HUES48 (cell line): ENCODE measurements at regions not wholly inside any gene's neighbourhood (a gene's known extent, or its start where the extent isn't known, plus 50 kb on each side); places are given as distances from the start of the nearest gene placed in this dataset.
A peak's percentile ranks its signal among the peaks of the same experiment; 100 is the strongest.

Source experiments
- H3K27ac ChIP-seq: one replicate; pipeline ENCODE4 v1.7.0; 2013; ENCODE audit warnings: low read depth, low read length, inconsistent platforms
- H3K27me3 ChIP-seq: 2 replicates; pipeline ENCODE4 v1.6.1; 2013; ENCODE audit warnings: mild to moderate bottlenecking, low read length; ENCODE audit not compliant: control insufficient read depth, insufficient read depth
- H3K36me3 ChIP-seq: 2 replicates; pipeline ENCODE4 v1.6.1; 2013; ENCODE audit warnings: low read length; ENCODE audit not compliant: control insufficient read depth, insufficient read depth
- H3K4me1 ChIP-seq: 2 replicates; pipeline ENCODE4 v1.6.1; 2013; ENCODE audit warnings: mild to moderate bottlenecking, low read length; ENCODE audit not compliant: control insufficient read depth, insufficient read depth
- H3K4me3 ChIP-seq: 2 replicates; pipeline ENCODE4 v1.5.1; 2013; ENCODE audit warnings: mild to moderate bottlenecking, low read depth, low read length
- H3K9ac ChIP-seq: 2 replicates; pipeline ENCODE4 v1.6.1; 2013; ENCODE audit warnings: mild to moderate bottlenecking, low read depth, low read length, moderate library complexity
- H3K9me3 ChIP-seq: 2 replicates; pipeline ENCODE4 v1.6.1; 2013; ENCODE audit warnings: low read length; ENCODE audit not compliant: control insufficient read depth, insufficient read depth

DNA sequence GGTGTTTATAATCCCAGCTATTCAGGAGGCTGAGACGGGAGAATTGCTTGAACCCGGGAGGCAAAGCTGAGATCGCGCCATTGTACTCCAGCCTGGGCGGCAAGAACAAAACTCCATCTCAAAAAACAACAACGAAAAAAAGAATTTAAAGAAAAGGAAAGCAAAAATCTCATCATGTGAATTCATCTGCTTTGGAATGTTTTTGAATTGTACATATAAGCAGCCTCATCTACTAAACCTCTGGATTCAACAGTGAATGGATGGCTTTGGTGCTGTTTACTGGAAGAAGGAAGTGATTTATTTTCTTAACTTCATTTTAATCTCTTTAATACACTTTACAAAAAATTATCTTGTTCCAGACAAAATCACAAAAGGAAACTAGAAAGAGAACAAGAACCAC lies 51.8 kb upstream of the PNRC1 start:
- no peaks in the 10 kb centered on the region for H3K9me3 ChIP-seq
- peaks cover 5% of the 10 kb centered on the region; the same call in 1 of the 2 replicates for H3K4me1 ChIP-seq
- no peak overlapping the region for H3K9ac ChIP-seq
- no peak overlapping the region for H3K4me3 ChIP-seq
- no peaks in the 10 kb centered on the region for H3K36me3 ChIP-seq
- H3K27ac ChIP-seq, result no peak overlapping the region
- H3K27me3 ChIP-seq, result no peaks in the 10 kb centered on the region

DNA sequence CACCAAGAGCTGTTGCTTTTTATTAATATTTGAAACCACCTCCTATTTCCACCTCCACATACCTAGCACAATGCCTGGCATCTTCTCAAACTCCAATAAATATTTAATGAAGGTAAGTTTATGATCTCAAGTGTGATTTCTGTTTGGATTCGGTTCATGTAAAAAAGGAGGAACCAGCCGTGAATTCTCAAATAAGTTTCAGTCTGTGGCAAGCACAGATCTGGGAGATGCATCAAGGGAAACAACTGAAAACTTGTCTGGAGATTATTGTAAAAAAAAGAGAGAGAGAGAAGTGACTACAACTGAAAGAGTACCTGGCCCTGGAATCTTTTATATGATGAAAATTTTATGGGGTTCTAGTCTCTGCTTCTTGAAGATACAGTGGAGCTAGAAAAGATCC lies 52.8 kb upstream of the PNRC1 start:
- Histone ChIP-seq H3K36me3 (no peaks in the 10 kb centered on the region), H3K9ac (no peak overlapping the region), H3K4me1 (peaks cover 10% of the 10 kb centered on the region; the same call in 1 of the 2 replicates), H3K4me3 (no peak overlapping the region), H3K27me3 (no peaks in the 10 kb centered on the region), H3K27ac (no peak overlapping the region), H3K9me3 (no peaks in the 10 kb centered on the region)

DNA sequence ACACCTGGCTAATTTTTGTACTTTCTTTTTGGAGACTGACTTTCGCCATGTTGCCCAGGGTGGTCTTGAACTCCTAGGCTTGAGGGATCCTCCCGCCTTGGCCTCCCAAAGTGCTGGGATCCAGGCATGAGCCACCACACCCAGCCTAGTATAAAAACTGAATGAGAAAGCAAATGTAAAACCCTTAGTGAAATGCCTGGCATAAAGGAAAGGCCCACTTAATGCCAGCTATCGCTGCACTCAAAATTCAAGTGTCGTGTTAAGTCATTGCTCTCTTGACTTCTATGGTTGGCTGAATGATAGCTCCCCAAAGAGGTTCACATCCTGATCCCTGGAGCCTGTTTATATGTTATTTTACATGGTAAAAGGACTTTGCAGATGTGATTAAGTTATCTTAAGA lies 54.4 kb upstream of the PNRC1 start:
- Histone ChIP-seq H3K4me3 (no peak overlapping the region), H3K9me3 (no peaks in the 10 kb centered on the region), H3K4me1 (peaks cover 21% of the 10 kb centered on the region), H3K27ac (no peak overlapping the region), H3K27me3 (no peaks in the 10 kb centered on the region), H3K9ac (no peak overlapping the region), H3K36me3 (no peaks in the 10 kb centered on the region)

DNA sequence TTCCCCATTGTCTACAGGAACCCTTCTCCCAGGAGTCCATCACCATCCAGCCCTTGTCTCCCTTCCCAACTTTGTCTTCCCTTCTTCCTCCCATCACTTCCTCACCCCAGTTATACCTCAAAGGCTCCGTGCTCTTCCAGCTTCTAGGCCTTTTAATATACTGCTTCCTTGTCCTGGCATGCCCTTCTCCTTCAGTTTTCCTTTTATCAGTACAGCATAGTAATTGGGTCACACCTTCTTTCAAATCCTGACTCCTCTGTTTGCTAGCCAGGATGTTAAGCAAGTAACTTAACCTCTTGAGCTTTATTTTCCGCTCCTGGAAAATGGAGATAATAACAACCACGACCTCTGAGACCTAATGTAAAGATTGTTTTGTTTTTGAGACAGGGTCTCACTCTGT lies 54.9 kb upstream of the PNRC1 start:
- Histone ChIP-seq H3K9ac (no peak overlapping the region), H3K4me3 (no peak overlapping the region), H3K27me3 (no peaks in the 10 kb centered on the region)

GRCh38 chr6:89024456-89024855 lies 56.1 kb upstream of the PNRC1 start:
- H3K4me3 ChIP-seq, result no peak overlapping the region
- no peak overlapping the region for H3K9ac ChIP-seq
- H3K27me3 ChIP-seq, result no peaks in the 10 kb centered on the region
- peaks cover 21% of the 10 kb centered on the region for H3K4me1 ChIP-seq
- H3K27ac ChIP-seq, result no peak overlapping the region
- H3K36me3 ChIP-seq, result no peaks in the 10 kb centered on the region
- H3K9me3 ChIP-seq, result no peaks in the 10 kb centered on the region

More for the DNA sequence above, 54.9 kb upstream of the PNRC1 start:
- Histone ChIP-seq H3K4me1 (peaks cover 21% of the 10 kb centered on the region), H3K9me3 (no peaks in the 10 kb centered on the region), H3K27ac (no peak overlapping the region), H3K36me3 (no peaks in the 10 kb centered on the region)

GRCh38 chr6:89023591-89024441 lies 56.7 kb upstream of the PNRC1 start:
- Histone ChIP-seq H3K27ac (no peak overlapping the region), H3K4me3 (no peak overlapping the region), H3K36me3 (no peaks in the 10 kb centered on the region), H3K27me3 (no peaks in the 10 kb centered on the region), H3K9me3 (no peaks in the 10 kb centered on the region), H3K9ac (no peak overlapping the region), H3K4me1 (peaks cover 21% of the 10 kb centered on the region)

DNA sequence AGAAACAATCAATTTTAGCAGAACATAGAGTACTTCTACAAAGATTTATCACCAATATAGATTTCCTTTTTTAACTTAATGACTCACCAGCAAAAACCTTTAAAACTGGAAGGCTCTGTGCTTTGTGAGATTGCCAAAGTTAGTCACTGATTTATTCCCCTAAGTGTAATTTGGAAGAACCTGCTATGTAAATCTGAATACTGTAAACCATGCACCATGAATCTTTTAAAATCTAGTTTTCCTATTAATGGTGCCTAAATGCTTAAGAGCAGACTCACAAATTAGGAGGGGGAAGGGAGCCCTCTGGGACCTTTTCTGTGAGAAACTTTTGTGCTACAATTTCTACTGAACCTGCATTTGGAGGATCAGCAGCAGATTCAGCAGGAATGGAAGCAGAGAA lies 57.8 kb upstream of the PNRC1 start:
- H3K9ac ChIP-seq, result no peak overlapping the region
- H3K27me3 ChIP-seq, result no peaks in the 10 kb centered on the region
- no peak overlapping the region for H3K27ac ChIP-seq
- H3K4me1 ChIP-seq, result peaks cover 21% of the 10 kb centered on the region
- no peak overlapping the region for H3K4me3 ChIP-seq
- H3K36me3 ChIP-seq, result no peaks in the 10 kb centered on the region
- H3K9me3 ChIP-seq, result no peaks in the 10 kb centered on the region

GRCh38 chr6:89021629-89022028 lies 58.2 kb upstream of the RNGTT start:
- no peaks in the 10 kb centered on the region for H3K27me3 ChIP-seq
- H3K27ac ChIP-seq, result peak overlapping the region; percentile 59
- H3K36me3 ChIP-seq, result no peaks in the 10 kb centered on the region
- no peak overlapping the region for H3K9ac ChIP-seq
- no peak overlapping the region for H3K4me3 ChIP-seq
- H3K9me3 ChIP-seq, result no peaks in the 10 kb centered on the region
- H3K4me1 ChIP-seq, result peaks cover 21% of the 10 kb centered on the region

DNA sequence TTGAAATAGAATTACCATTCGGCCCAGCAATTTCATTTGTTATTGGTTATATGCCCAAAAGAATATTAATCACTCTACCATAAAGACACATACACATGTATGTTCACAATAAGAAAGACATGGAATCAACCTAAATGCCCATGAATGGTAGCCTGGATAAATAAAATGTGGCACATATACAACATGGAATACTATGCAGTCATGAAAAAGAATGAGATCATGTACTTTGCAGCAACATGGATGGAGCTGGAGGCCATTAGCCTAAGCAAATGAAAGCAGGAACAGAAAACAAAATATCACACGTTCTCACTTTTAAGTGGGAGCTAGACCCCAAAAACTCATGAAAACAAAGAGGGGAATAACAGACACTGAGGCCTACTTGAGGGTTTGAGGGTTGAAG lies 52.6 kb upstream of the RNGTT start:
- Histone ChIP-seq H3K4me1 (0 out of 2 replicates have a peak, but pooled peaks cover 3% of the 10 kb centered on the region), H3K27me3 (no peaks in the 10 kb centered on the region), H3K4me3 (no peak overlapping the region), H3K9ac (no peak overlapping the region), H3K9me3 (no peaks in the 10 kb centered on the region), H3K27ac (no peak overlapping the region), H3K36me3 (no peaks in the 10 kb centered on the region)

DNA sequence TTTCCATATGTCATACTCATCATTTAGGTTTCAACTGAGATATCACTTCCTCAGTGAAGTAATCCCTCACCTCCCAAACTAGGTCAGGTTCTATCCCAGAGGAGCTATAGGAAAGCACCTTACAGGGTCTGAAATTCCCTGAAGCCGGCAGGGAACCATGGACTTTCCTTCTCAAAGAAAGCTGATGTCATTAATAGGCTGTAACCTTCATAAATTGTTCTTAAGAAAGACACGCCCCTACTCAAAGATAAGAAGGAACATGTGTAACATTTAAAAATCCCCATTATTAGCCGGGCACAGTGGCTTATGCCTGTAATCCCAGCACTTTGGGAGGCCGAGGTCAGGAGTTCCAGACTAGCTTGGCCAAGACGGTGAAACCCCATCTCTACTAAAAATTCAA lies 50.0 kb upstream of the RNGTT start:
- no peak overlapping the region for H3K4me3 ChIP-seq
- no peaks in the 10 kb centered on the region for H3K27me3 ChIP-seq
- no peak overlapping the region for H3K27ac ChIP-seq
- H3K4me1 ChIP-seq, result peaks cover 10% of the 10 kb centered on the region
- no peaks in the 10 kb centered on the region for H3K9me3 ChIP-seq
- H3K36me3 ChIP-seq, result no peaks in the 10 kb centered on the region
- no peak overlapping the region for H3K9ac ChIP-seq
